Mucosa of gallbladder (tissue), 1 donor: ENCODE measurements at regions not wholly inside any gene's neighbourhood (a gene's known extent, or its start where the extent isn't known, plus 50 kb on each side); places are given as distances from the start of the nearest gene placed in this dataset.
A peak's percentile ranks its signal among the peaks of the same experiment; 100 is the strongest.
"Not testable (repeated sequence)": the region's sequence is repeated elsewhere in the genome, so short reads cannot be mapped to it uniquely, and the experiment has no call there.

Experiments
- DNase-seq: peaks from one replicate; pipeline ENCODE4 v3.0.0-alpha.2; 2020; ENCODE audit warnings: low spot score
- donor health status: DM: no; HTN: no; CAD: no.

- not testable (repeated sequence) for DNase-seq
Observed at GRCh38 chr2:71958426-71958825, 189.2 kb downstream of the CYP26B1 start.

- no peak for DNase-seq
Observed at GRCh38 chr2:71952572-71953188, 195.0 kb downstream of the CYP26B1 start.

- no peak for DNase-seq
Observed at GRCh38 chr2:71951718-71952404, 195.8 kb downstream of the CYP26B1 start.

DNA sequence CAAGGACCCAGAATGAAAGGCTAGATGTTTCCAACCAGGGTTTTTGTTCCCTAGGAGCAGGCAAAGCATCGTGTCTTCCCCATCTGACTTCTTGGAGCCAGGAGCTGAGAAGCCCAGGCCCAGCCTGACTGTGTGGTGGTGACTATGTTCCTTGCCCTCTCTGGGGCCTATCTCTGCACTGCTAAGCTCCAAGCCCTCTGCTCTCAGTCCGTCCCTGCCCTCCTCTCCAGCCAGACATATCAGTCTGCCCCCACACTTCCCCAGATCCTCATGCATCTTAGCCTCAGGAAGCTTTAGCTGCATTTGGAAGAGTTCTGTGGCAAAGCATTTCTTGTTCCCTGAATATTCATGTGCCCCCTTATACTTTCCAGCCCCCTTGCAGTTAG lies 196.6 kb downstream of the CYP26B1 start:
- no peak for DNase-seq

- DNase-seq = no peak
Observed at GRCh38 chr2:71950256-71951082, 197.2 kb downstream of the CYP26B1 start.

DNA sequence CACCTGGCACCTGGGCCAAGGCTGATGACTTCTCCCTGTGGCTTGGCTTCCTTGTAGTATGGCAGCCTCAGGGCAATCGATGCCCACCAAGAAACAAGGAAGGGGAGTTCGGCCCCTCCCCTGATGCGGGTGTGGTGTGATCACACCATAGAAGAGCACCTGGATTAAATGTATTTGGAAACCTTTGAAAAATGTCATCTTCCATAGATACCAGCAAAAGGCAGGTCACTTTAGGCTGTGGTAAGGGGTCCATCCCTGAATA lies 198.2 kb downstream of the CYP26B1 start:
- DNase-seq = no peak

DNA sequence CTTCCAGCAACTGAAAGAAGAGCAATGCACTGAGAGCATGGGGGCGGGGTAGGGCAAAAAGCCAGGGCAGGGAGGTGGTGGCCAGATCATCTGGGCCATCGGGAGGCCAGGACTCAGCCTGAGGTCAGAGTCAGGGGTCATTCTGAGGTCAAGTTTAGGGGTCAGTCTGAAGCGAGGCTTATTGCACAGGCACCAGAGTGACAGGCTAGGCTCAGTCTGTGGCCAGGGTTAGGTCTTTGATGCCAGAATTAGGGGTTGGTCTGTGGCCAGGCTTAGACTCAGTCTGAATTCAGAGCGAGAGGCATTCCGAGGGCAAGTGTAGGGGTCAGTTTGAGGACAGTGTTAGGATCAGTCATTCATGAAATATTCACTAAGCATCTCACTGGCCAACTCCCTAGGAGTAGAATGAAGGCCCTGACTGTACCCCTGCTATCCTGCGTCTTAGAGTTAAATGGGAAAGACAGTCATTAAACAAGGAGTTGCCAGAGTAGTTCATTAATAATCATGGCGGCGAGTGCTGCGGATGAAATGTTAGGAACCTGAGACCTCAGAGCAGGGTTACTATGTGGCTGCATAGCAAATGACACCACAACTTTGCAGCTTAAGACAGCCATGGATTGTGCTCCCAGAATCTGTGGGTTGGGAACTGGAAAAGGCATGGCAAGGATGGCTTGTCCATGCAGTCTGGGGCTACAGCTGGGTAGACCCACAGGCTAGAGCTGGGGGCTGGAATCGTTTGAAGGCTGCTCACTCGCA lies 198.7 kb downstream of the CYP26B1 start:
- no peak for DNase-seq

DNA sequence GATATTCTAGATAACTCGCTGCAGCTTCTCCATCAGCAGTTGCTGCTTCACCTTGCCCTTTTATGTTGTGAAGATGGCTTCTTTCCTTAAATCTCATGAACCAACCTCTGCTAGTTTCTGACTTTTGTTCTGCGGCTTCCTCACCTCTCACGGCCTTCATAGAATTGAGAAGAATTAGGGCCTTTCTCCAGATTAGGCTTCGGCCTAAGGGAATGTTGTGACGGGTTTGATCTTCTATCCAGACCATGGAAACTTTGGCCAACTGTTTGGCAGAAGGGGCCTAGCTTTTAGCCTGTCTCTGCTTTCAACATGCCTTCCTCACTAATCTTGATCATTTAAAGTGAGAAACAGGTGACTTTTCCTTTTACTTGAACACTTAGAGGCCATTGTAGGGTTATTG lies 199.9 kb downstream of the CYP26B1 start:
- no peak for DNase-seq

DNA sequence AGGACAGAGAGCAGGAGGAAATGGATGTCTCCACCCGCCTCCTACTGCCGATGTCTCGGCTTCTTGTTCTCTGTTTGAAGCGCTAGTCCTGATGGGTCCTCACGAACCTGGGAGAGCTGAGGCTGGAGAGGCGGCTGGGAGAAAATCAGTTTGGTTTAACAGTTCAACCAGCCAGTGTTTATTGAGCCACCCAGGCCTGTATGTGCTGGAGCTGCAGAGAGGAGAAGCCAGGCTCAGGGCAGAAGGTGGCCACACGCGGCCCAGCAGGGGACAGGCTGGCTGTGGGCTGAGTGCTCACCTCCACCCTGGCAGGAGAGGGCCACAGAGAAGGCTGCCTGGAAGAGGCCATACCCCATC lies 202.1 kb downstream of the CYP26B1 start:
- no peak for DNase-seq

GRCh38 chr2:71944806-71945602 lies 202.7 kb downstream of the CYP26B1 start:
- no peak for DNase-seq

DNA sequence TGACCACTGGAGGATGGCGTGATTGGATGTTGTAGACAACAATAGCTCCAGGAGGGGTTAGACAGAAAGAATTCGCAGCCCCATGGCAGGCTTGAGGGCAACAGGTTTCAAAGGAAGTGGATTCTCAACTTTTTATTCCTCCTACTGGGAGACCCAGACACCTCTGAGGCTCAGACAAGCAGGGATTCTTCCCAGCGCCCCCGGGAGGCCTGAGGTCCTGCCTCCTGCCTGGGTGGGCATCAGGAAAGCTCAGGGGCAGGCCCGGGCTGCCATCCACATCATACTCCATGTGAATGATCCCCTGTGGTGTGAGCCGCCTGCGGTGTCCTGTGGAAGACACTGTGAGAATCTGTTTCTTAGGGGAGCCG lies 203.5 kb downstream of the CYP26B1 start:
- no peak for DNase-seq

- DNase-seq = peak; percentile 9
Observed at GRCh38 chr2:71943238-71944182, 204.2 kb downstream of the CYP26B1 start.

GRCh38 chr2:71941726-71942525 lies 205.7 kb downstream of the CYP26B1 start:
- no peak for DNase-seq

- peak; percentile 9 for DNase-seq
Observed at GRCh38 chr2:71940695-71941094, 207.0 kb downstream of the CYP26B1 start.

DNA sequence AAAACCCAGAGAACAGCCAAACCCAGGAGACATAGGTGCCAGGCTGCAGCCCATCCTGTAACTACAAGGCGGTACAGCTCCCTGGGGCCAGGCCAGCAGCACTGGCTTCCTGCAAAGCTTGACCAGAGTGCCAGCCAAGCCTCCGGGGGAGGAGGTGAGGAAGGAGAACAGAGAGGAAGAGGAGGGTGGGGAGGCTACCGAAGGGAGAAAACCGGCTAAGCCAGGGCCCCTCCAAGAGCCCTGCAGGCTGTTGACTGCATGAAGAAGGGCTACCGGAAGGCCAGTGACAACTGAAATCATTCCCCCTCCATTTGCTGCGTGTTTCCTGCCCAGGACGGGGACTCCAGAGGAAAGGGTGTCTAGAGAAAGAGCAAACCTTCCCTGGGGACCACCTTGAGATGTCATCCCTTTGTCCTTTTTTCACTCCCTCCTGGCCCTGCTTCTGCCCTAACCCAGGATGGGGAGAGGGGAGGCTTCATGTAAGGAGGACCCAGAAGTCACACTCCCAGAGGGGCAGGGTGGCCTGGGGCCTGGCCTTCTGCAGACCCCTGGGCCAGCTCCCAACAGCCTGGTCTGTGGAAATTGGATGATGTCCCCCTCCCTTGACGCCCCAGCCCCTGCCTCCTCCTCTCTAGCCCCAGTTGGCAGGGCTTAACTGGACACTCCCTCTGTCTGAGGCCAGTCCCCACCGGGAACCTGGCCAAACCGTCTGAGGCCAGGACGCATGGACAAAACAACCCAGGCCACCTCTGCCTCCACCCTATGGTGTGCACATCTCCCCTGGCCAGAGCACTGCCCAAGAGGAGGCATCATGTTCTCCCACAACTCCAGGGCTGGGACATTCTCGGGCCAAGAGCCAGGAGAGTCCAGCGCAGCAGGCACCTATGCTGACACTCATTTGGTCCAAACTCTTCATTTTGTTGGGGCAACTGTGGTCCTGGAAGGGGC lies 207.8 kb downstream of the CYP26B1 start:
- DNase-seq = peak; percentile 8

- DNase-seq = peak; percentile 9
Observed at GRCh38 chr2:71938659-71939587, 208.7 kb downstream of the CYP26B1 start.

DNA sequence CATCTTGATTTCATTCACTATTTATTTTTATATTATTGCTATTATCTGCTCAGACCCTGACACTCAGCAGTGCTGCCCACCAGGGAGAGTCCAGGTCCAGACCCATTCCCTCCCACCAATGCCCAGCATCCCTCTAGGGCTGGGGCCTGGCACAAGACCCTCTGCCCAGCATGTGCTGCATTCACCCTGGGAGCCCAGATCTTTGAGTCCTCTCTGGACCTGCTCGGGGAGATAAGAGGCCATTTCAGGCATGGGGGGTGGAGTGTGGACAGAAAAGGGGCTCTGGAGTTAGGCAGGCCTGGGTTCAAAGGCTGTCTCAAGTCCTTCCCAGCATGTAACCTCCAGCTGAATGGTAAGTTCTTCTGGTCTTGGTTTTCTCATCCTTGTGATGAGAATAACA lies 209.6 kb downstream of the CYP26B1 start:
- no peak for DNase-seq
